GM21390 (cell line): ENCODE measurements at regions not wholly inside any gene's neighbourhood (a gene's known extent, or its start where the extent isn't known, plus 50 kb on each side); places are given as distances from the start of the nearest gene placed in this dataset.
A peak's percentile ranks its signal among the peaks of the same experiment; 100 is the strongest.

ENCODE experiments used
- ATAC-seq: cut with Tn5 transposase; IDR thresholded peaks from one replicate; pipeline ENCODE4 v1.9.1; 2021; ENCODE audit not compliant: unreplicated experiment

DNA sequence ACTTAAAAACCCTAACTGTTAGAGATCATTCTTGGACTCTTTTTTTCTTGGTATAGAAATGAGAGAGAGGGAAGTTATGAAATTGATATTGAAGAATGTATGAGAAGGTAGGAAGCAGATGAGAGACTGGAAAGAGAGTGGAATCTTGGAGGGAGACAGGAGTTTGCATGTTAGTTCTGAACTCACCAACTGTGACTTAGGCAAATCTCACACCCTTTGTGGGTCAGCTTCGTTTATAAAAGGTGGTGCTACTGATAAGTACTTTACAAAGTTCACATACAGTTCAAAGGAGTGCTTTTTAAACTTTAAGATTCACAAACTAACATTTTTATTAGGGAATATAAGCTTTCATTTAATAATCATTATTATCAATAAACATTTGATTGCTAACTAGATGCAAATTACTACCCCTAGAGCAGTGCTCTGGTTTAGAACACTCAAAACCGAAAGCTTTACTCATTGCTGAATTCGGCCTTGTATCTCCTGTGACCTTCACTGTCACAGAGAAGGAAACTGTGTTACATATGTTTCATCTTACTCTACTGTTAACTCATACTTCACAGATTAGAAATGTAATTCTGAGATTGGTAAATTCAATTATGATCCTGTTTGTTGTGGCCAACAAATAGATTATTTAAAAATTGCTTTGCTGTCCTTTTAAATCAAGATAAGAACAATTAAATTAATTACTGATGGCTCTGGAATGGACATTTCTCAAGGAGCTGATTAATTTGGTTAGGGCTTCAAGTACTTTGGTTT, 143.2 kb downstream of the RMI1 start:
- ATAC-seq = peak; percentile 99

DNA sequence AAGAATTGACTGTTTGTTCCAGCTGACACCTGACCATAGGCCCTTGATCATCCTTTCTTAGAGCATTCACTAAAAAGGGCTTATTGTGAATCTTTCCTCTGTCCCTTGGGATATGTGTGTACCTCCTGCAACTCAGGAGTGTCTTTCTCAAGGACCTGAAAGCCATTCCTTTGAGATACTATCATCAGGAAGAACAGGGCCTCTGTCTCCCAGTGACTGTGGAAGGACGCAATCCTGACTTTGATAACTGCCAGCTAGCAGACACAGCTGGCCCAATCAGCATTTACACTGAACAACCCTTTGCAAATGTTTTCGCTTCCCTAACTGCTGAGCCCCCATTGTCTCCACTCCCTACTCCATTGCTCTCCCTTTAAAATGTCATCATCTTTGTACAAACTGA, 144.4 kb downstream of the RMI1 start:
- ATAC-seq = no peak

- no peak for ATAC-seq
These were observed 148.9 kb downstream of the RMI1 start for GRCh38 chr9:84129529-84129928.

DNA sequence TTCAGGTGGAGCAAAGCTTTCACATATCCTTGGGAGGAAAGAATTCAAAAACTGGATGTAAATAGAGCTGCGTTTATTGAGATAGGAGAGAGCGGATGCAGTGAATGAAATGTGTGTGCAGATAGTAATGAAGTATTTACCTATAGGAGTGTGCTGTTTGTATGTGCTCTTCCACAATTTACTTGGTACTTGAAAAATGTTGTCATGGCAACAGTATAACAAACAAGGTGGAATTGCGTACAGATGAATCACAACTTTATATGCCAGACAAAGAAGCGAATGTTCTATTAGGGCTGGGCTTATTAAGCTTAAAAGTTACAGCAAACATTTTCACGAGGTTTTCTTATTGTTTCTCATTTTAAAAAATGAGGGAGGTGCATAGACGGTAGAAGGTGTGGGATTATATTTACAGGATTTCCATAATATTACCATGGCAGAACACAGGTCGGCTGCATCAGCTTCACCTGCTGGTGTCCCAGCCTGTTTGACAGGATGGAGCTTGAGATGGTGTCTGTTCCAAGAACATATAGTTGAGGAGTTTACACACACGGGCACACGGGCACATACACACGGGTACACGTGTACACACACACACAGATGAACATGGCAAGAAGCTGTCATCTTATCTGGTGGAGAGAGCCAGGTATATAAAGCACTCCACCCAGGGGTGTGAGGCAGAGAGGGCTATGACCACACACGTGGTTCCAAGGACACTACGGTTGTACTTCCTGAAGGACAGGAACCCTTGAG, 155.7 kb downstream of the RMI1 start:
- no peak for ATAC-seq

DNA sequence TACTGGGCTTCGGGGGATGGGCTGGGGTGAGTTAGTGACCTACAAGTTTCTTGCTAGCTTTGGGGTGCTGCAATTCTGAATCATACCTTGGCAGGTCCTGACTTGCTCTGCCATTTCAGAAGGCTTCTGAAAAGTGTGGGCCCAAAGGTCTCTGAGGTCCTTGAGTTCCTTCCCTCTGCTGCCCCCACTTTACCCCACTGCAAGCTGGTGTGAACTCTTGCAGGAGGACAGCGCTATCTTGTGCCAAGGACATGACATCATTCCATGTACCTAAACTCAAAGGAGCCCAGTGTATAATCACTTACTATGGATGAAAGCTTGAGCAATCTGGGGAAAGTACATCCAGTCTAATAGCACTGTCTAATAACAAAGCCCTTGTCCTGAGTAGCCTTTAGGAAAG, 157.4 kb downstream of the RMI1 start:
- ATAC-seq = no peak

- ATAC-seq = no peak
These were observed 157.9 kb downstream of the RMI1 start for GRCh38 chr9:84138541-84138940.

- no peak for ATAC-seq
These were observed 158.9 kb downstream of the RMI1 start for GRCh38 chr9:84139296-84140070.

- ATAC-seq = no peak
These were observed 160.0 kb downstream of the RMI1 start for GRCh38 chr9:84140535-84141101.

DNA sequence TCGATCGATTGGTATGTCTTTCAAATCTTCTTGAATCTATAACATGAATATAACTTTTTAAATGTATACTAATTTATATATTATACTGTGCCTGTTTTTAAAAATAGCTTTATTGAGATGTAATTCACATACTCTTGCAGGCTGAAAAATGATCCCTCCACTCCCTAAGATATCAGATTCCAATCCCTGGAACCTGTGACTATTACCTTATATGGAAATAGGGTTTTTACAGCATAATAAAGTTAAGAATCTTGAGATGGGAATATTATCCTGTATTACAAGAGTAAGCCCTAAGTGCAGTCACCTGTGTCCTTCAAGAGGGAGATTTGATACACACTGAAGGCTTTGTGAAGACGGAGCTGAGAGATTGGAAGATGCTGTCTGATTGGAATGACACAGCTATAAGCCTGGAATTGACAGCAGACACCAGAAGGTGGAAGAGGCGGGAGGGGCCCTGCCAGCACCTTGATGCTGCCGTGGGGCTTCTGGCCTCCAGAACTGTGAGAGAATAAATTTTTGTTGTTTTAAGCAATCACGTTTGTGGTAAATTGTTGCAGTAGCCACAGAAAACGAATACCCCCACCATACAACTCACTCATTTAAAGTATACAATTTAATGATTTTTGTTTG, 161.3 kb downstream of the RMI1 start:
- no peak for ATAC-seq

- ATAC-seq = no peak
These were observed 164.4 kb downstream of the RMI1 start for GRCh38 chr9:84145031-84145430.

DNA sequence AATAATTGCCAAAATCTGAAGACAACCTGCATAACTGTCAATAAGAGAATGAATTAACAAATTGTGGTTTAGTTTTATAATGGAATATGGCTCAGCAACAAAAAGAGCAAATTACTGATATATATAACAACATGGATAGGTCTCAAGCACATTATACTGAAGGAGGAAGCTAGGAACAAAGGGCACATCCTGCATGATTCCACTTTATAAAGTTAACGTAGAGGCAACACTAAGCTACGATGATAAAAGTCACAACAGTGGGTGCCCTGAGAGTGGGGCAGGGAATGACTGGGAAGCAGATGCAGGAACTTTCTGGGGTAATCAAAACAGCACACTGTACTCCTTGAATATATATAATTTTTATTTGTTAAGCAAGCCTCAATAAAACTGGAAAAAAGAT, 165.2 kb downstream of the RMI1 start:
- ATAC-seq = no peak

DNA sequence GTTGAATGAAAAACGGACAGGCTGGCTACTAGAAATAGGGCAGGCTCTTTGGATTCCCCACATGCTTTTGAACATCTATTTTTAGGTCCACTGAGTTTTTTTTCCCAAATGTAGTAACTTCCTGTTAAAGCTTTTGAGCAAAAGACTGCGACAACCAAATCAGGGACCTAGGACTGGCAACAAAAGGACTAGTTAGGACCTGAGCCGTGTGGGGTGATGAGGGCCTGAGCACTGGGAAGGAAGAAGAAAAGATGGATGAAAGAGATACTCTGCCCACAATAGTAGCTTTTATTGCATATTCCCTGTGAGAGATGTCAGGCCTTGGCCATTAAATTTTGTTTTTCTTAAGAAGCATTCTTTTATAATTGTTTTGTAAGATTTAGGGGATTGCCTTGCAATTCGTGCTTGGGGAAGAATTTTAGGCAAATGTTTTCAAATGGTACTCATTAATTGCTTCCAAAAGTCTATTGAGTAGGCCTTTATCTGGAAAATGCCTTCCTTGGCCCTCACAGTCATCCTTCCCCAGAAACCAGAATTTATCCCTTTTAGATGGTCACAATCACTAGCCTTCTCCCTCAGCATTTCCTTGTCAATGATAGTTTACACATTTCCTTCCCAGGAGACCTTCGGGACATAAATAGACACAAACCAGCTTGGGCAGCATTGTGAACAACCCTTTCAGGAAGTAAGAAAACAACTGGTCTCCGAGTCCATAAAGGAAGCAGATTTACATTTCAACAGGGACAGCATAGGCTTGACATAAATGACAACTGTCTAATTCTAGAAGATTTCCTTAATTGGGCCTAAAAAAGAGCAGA, 166.5 kb downstream of the RMI1 start:
- no peak for ATAC-seq

- no peak for ATAC-seq
These were observed 170.6 kb downstream of the RMI1 start for GRCh38 chr9:84151236-84151635.

DNA sequence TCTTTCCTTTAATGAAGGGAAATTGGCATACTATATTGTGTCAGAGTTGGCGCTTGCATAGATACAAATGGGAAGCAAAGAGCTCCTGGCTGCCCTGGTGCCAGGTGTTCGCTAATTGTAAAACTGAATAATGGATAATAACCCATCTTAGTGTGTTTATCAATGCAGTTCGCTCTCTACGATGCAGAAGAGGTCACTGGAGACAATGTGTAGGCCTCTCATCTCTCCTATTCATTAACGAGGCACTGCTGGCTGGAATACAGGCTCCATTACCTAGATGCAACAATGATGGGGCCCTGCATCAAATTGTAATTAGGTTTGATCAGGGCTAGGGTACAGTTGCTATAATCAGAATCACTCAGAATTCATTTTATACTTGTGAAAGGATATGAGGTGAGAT, 171.0 kb downstream of the RMI1 start:
- ATAC-seq = no peak

DNA sequence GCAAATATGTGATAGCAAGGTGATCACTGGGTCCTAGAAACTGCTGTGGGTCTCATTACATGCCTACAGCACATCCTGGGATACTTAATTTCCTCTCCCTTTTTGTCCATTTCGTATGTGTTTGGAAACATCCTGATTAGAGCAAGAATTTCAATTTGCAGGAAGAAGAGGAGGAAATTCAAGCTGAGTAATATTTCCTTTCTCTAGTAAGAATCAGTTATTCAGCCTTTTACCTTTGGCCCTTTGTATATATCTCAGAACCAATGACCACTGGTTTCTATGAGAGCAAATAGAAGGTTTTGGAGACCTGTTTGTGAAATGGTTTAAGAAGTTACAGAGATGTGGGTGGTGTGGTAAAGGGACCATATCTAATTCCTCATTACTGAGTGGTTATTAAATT, 171.6 kb downstream of the RMI1 start:
- ATAC-seq = no peak

DNA sequence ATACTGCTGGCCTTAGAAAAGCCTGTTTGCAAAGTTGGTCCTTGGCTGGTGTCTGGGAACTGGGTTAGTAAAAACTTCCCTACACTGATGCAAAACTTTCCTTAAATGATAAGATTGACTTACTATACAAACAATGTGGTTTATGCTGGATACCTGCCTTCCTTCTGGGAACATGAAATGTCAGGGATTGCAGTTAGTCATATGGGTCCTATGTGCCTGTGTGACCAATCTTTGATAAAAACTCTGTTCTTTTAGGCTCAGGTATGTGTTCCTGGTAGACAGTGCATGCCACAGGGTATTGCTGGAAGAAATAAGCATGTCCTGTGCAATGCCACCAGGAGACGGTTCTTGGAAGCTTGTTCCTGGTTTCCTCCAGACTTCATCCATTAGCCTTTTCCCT, 173.3 kb downstream of the RMI1 start:
- no peak for ATAC-seq

DNA sequence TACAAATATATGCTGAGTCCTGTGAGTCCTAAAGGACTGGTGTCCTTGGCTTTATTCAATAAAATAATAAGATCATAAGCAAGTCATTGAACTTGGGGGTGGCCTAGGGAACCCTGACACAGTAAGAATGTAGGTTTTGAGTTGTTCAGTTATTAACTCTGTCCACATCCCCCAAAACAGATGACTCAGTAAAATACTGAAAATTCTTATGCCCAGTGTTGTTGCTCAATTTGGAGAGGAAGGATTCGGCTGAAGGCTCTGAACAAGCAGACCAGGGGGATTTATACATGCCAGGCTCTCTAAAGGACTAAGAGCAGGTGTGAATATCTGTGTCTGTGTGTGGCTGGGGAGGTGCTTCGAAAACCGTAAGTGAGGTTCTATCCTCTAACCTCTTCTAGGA, 173.7 kb downstream of the RMI1 start:
- no peak for ATAC-seq

GRCh38 chr9:84163052-84163650, 177.4 kb downstream of the SLC28A3 start:
- no peak for ATAC-seq

DNA sequence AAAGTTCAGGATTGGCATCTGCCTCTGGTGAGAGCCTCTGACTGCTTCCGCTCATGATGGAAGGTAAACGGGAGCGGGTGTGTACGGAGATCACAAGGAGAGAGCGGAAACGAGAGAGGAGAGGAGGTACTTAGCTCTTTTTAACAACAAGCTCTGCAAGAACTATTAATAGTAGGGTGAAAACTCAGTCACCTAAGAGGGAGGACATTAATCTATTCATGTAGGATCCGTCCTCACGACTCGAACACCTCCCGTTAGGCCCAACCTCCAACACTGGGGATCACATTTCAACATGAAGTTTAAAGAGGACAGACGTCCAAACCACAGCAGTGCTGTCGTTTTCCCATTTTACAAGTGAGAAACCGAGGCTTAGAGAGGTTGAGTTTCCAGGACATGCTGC, 173.7 kb downstream of the SLC28A3 start:
- no peak for ATAC-seq

DNA sequence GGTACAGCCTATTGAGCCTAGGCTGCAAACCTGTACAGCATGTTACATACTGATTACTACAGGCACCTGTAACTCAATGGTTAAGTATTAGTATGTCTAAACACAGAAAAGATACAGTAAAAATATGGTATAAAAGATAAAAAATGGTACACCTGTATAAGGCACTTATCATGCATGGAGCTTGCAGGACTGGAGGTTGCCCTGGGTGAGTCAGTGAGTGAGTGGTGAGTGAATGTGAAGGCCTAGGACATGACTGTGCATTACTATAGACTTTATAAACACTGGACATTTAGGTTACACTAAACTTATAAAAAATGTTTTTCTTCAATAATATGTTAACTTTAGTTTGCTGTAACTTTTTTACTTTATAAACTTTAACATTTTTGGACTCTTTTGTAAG, 171.3 kb downstream of the SLC28A3 start:
- no peak for ATAC-seq
